ENCODE measurements at regions not wholly inside any gene's neighbourhood (a gene's known extent, or its start where the extent isn't known, plus 50 kb on each side); places are given as distances from the start of the nearest gene placed in this dataset.

DNA sequence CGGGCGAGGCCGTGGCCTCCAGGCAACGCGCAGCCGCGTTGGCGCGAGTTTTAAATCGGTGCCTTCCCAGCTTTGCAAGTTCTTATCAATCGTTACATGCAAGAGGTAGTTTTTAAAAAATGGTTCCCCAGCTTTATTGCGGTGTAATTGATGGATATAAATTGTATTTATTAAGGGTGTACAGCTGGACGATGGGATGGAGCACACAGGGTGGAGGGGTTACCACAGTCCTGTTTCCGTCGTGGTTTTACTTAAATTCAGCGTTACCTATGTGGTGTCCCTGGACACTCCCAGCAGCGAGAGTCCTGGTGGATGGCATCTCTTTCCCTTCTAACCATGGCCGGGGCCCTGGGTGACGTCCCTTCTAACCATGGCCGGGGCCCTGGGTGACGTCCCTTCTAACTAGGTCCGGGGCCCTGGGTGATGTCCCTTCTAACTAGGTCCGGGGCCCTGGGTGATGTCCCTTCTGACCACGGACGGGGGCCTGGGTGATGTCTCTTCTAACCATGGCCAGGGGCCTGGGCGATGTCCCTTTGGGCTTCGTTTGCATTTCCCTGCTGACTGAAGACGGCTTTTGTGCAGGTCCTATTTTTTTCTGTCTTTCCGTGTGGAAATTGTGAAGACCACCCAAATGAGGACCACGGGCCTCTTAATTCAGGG is 97.9 kb downstream of the TNFAIP2 start:
- no peak for DNase-seq

DNA sequence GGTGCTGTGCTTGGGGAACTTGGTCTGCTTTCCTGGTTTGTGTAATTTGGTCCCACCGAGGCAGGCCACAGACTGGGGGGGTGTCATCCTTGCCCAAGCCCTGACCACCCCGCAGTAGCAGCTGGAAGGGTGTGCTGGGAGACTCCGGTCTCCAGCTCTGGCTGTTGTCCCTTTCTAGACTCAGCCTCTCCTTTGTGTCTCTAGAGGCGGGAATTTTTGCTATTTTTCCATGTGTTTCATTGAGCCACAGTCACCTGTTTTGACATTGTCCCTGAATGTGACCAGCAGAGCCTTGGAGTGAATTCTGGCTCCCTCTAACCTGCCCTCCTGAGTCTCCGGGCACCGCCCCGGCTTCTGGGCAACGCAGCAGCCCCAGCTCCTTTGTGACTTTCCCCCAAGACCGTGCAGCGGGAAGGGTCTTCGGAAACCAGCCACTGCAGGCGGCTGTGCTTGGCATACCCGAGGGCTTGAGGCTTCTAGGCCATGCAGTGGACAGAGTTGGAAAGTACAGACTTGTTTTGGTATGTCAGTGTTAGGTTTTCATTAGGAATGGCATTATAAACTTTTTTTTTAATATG is 98.6 kb downstream of the TNFAIP2 start:
- WGBS (ENCODE audit: insufficient coverage, low coverage, low lambda C conversion rate, missing lambda C conversion rate) = 92% methylated on average over 10 of the region's 13 CpGs
- intact Hi-C loops (cut with DNase I) = no loop called here
- no peaks in the 10 kb centered on the region for H3K9me3 ChIP-seq

More for the DNA sequence above, 97.9 kb downstream of the TNFAIP2 start:
- Histone ChIP-seq H3K4me3 (peak overlapping the region; percentile 27 to 47 (median 34)), H3K9me3 (no peaks in the 10 kb centered on the region), H3K4me1 (peaks cover 0 to 8% (median 0%) of the 10 kb centered on the region in 4 donors), H3K36me3 (no peaks in the 10 kb centered on the region), H3K27ac (no peak overlapping the region), H3K27me3 (no peaks in the 10 kb centered on the region)
- TF ChIP-seq POLR2A (IDR thresholded peaks at IDR 0.05) (no peak), CTCF (IDR thresholded peaks at IDR 0.05) (no peak)
- 44% methylated on average over 21 of the region's 30 CpGs for WGBS (ENCODE audit: insufficient coverage, low coverage, low lambda C conversion rate, missing lambda C conversion rate)
- ATAC-seq = peak in 1 of 4 donors; percentile 46
- intact Hi-C loops (cut with DNase I) = no loop called here

GRCh38 chr14:103223818-103224352 is 100.6 kb downstream of the TNFAIP2 start:
- DNase-seq (no peak), ATAC-seq (no peak)
- Histone ChIP-seq H3K27ac (no peak overlapping the region), H3K27me3 (no peaks in the 10 kb centered on the region), H3K4me3 (no peak overlapping the region), H3K4me1 (peaks cover 0 to 8% (median 0%) of the 10 kb centered on the region in 4 donors), H3K36me3 (no peaks in the 10 kb centered on the region), H3K9me3 (no peaks in the 10 kb centered on the region)
- intact Hi-C loops (cut with DNase I) = no loop called here
- 73% methylated on average over 3 of the region's 15 CpGs for WGBS (ENCODE audit: insufficient coverage, low coverage, low lambda C conversion rate, missing lambda C conversion rate)
- TF ChIP-seq POLR2A (IDR thresholded peaks at IDR 0.05) (no peak), CTCF (IDR thresholded peaks at IDR 0.05) (no peak)

More for the DNA sequence above, 98.6 kb downstream of the TNFAIP2 start:
- no peak for DNase-seq
- no peak for ATAC-seq
- Histone ChIP-seq H3K27ac (no peak overlapping the region), H3K27me3 (no peaks in the 10 kb centered on the region), H3K4me1 (peaks cover 0 to 8% (median 0%) of the 10 kb centered on the region in 4 donors), H3K36me3 (no peaks in the 10 kb centered on the region), H3K4me3 (no peak overlapping the region)
- TF ChIP-seq POLR2A (IDR thresholded peaks at IDR 0.05) (no peak), CTCF (IDR thresholded peaks at IDR 0.05) (no peak)

DNA sequence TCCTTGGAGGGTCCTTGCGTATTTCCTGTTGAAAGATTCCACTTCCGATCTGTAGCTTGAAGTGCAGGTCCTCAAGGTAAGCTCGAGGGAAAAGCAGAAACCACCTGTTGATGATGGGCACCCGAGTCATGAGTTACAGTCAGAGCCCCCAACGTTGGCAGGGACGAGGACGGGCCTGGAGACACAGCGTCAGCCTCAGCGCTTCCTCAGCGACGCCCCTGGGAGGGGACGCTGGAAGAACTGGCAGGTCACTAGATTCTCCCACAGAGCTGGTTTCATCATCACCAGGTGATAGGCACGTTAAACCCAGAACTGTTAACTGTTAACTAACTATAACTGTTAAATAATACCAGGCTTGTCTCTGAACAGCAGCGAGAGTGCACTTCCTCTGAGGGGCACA is 101.8 kb downstream of the TNFAIP2 start:
- no peak for DNase-seq
- Histone ChIP-seq H3K27me3 (no peaks in the 10 kb centered on the region), H3K36me3 (no peaks in the 10 kb centered on the region), H3K4me3 (no peak overlapping the region), H3K4me1 (peaks cover 0 to 8% (median 0%) of the 10 kb centered on the region in 4 donors), H3K9me3 (no peaks in the 10 kb centered on the region), H3K27ac (no peak overlapping the region)
- ATAC-seq = peak in 1 of 4 donors; percentile 26
- intact Hi-C loops (cut with DNase I) = no loop called here
- TF ChIP-seq POLR2A (IDR thresholded peaks at IDR 0.05) = no peak
- no peak for TF ChIP-seq CTCF (IDR thresholded peaks at IDR 0.05)
- WGBS (ENCODE audit: insufficient coverage, low coverage, low lambda C conversion rate, missing lambda C conversion rate) = no CpG with 5 or more reads among the region's 14 CpGs

All from right lobe of liver (tissue), 6 donors.